BE2C (cell line): ENCODE measurements at regions not wholly inside any gene's neighbourhood (a gene's known extent, or its start where the extent isn't known, plus 50 kb on each side); places are given as distances from the start of the nearest gene placed in this dataset.

Experiments
- DNase-seq: peaks from one replicate; pipeline ENCODE4 v3.0.0-alpha.2; 2020
- H3K27me3 ChIP-seq: fragments of 250-450 bp; sonication (Bioruptor Pico); 2 replicates; pipeline ENCODE4 v1.5.1; 2020; ENCODE audit warnings: mild to moderate bottlenecking
- H3K36me3 ChIP-seq: fragments of 250-450 bp; sonication (Bioruptor Pico); 2 replicates; pipeline ENCODE4 v1.5.1; 2020; ENCODE audit warnings: mild to moderate bottlenecking
- H3K4me1 ChIP-seq: fragments of 250-450 bp; sonication (Bioruptor Pico); 2 replicates; pipeline ENCODE4 v1.5.1; 2020
- H3K4me3 ChIP-seq: 2 replicates; pipeline ENCODE4 v1.5.1; 2011; ENCODE audit warnings: low read depth, low read length
- H3K9me3 ChIP-seq: fragments of 250-450 bp; sonication (Bioruptor Pico); 2 replicates; pipeline ENCODE4 v1.5.1; 2020
- CTCF ChIP-seq: IDR thresholded peaks from 2 replicates; pipeline ENCODE4 v1.5.1; 2012; ENCODE audit warnings: mild to moderate bottlenecking, low read depth, low read length

- H3K27me3 ChIP-seq: no peaks in the 10 kb centered on the region
- H3K4me3 ChIP-seq: no peak overlapping the region
- TF ChIP-seq CTCF: no peak
- no peaks in the 10 kb centered on the region for H3K9me3 ChIP-seq
- H3K4me1 ChIP-seq: no peaks in the 10 kb centered on the region
- H3K36me3 ChIP-seq: no peaks in the 10 kb centered on the region
- no peak for DNase-seq
Measured at GRCh38 chr3:22885039-22885438, 318.1 kb upstream of the UBE2E2 start.

- no peak for TF ChIP-seq CTCF
- Histone ChIP-seq H3K4me1 (no peaks in the 10 kb centered on the region), H3K36me3 (no peaks in the 10 kb centered on the region), H3K4me3 (no peak overlapping the region), H3K27me3 (no peaks in the 10 kb centered on the region), H3K9me3 (no peaks in the 10 kb centered on the region)
- no peak for DNase-seq
Measured at GRCh38 chr3:22885574-22886341, 317.4 kb upstream of the UBE2E2 start.

- Histone ChIP-seq H3K9me3 (no peaks in the 10 kb centered on the region), H3K36me3 (no peaks in the 10 kb centered on the region), H3K4me3 (no peak overlapping the region), H3K4me1 (no peaks in the 10 kb centered on the region), H3K27me3 (no peaks in the 10 kb centered on the region)
- no peak for DNase-seq
- TF ChIP-seq CTCF: no peak
Measured at GRCh38 chr3:22886439-22887068, 316.6 kb upstream of the UBE2E2 start.

- no peaks in the 10 kb centered on the region for H3K27me3 ChIP-seq
- H3K9me3 ChIP-seq: no peaks in the 10 kb centered on the region
- no peak for TF ChIP-seq CTCF
- no peak for DNase-seq
- H3K36me3 ChIP-seq: no peaks in the 10 kb centered on the region
- no peaks in the 10 kb centered on the region for H3K4me1 ChIP-seq
- no peak overlapping the region for H3K4me3 ChIP-seq
Measured at GRCh38 chr3:22887664-22888291, 315.3 kb upstream of the UBE2E2 start.

- Histone ChIP-seq H3K4me3 (no peak overlapping the region), H3K27me3 (no peaks in the 10 kb centered on the region), H3K9me3 (no peaks in the 10 kb centered on the region), H3K36me3 (no peaks in the 10 kb centered on the region), H3K4me1 (no peaks in the 10 kb centered on the region)
- DNase-seq: no peak
- no peak for TF ChIP-seq CTCF
Measured at GRCh38 chr3:22893101-22893500, 310.0 kb upstream of the UBE2E2 start.
